ENCODE measurements at regions not wholly inside any gene's neighbourhood (a gene's known extent, or its start where the extent isn't known, plus 50 kb on each side); places are given as distances from the start of the nearest gene placed in this dataset.

DNA sequence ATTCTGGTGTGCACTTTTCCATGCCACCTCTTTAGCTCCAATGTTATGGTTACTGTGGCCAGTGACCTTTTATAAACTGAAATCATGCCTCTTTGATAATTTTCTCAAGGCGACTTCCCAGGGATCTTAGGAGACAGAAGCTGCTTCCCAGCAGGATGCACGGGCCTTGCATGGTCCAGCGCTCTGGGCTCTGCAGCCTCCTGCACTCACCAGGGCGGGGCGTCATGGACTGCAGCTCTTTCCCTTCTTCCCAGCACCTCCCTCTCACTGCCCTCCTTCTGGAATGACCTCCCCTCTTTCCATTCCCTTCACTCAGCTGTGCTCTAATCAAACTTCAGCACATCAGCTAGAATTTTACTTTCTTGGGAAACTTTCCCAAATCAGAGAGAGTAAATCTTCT, 318.3 kb downstream of the IRS2 start:
- H3K9me2 ChIP-seq (ENCODE audit: low read depth, low read length): no peaks in the 10 kb centered on the region
- H3K4me2 ChIP-seq (ENCODE audit: low read length): no peak overlapping the region
- H2AFZ ChIP-seq (ENCODE audit: low read length): no peak overlapping the region
- H4K20me1 ChIP-seq (ENCODE audit: insufficient read depth, low read length): no peaks in the 10 kb centered on the region
- H3K36me3 ChIP-seq (ENCODE audit: insufficient read depth, low read length): no peaks in the 10 kb centered on the region
- no peaks in the 10 kb centered on the region for H3K27me3 ChIP-seq (ENCODE audit: insufficient read depth, low read length)
- H3K4me1 ChIP-seq (ENCODE audit: insufficient read depth, low read length, severe bottlenecking): no peaks in the 10 kb centered on the region
- H3F3A ChIP-seq (ENCODE audit: insufficient read depth, low read length): no peaks in the 10 kb centered on the region
- H3K9me3 ChIP-seq (ENCODE audit: low read length): no peaks in the 10 kb centered on the region
- no peak overlapping the region for H3K9ac ChIP-seq (ENCODE audit: low read length)
- H3K27ac ChIP-seq (ENCODE audit: low read depth, low read length, poor library complexity, severe bottlenecking): no peak overlapping the region
- no peak overlapping the region for H3K4me3 ChIP-seq (ENCODE audit: low read depth, low read length, poor library complexity, severe bottlenecking)
- H3K79me2 ChIP-seq (ENCODE audit: insufficient read depth, low read length): no peaks in the 10 kb centered on the region
- no peak for TF ChIP-seq EZH2 (IDR thresholded peaks at IDR 0.05; ENCODE audit: borderline replicate concordance, low read length)
- TF ChIP-seq, protein P1, sequence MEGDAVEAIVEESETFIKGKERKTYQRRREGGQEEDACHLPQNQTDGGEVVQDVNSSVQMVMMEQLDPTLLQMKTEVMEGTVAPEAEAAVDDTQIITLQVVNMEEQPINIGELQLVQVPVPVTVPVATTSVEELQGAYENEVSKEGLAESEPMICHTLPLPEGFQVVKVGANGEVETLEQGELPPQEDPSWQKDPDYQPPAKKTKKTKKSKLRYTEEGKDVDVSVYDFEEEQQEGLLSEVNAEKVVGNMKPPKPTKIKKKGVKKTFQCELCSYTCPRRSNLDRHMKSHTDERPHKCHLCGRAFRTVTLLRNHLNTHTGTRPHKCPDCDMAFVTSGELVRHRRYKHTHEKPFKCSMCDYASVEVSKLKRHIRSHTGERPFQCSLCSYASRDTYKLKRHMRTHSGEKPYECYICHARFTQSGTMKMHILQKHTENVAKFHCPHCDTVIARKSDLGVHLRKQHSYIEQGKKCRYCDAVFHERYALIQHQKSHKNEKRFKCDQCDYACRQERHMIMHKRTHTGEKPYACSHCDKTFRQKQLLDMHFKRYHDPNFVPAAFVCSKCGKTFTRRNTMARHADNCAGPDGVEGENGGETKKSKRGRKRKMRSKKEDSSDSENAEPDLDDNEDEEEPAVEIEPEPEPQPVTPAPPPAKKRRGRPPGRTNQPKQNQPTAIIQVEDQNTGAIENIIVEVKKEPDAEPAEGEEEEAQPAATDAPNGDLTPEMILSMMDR (IDR thresholded peaks at IDR 0.05; ENCODE audit: low read length): no peak

DNA sequence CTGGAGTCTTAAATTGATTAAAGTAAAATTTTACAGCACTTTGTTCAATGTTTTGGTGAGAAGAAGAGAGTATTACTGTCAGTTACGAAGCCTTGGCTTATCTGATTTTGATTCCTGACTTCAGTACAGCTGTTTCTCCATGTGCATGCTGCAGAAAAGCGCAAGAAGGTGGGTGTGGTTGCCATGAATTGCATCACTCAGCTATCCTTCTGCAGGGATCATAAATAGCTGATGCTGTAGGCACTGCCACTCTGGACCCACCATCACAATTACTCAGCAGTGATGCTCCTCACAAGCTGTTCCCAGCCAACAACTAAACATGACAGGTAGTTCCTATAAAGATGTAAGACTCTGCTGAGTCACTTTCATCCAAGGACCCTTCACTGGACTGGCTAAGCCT, 321.2 kb downstream of the IRS2 start:
- H3K9me3 ChIP-seq (ENCODE audit: low read length): no peaks in the 10 kb centered on the region
- H2AFZ ChIP-seq (ENCODE audit: low read length): no peak overlapping the region
- no peak overlapping the region for H3K4me3 ChIP-seq (ENCODE audit: low read depth, low read length, poor library complexity, severe bottlenecking)
- H3K9me2 ChIP-seq (ENCODE audit: low read depth, low read length): no peaks in the 10 kb centered on the region
- H3K27ac ChIP-seq (ENCODE audit: low read depth, low read length, poor library complexity, severe bottlenecking): no peak overlapping the region
- no peaks in the 10 kb centered on the region for H3F3A ChIP-seq (ENCODE audit: insufficient read depth, low read length)
- H3K9ac ChIP-seq (ENCODE audit: low read length): no peak overlapping the region
- H3K79me2 ChIP-seq (ENCODE audit: insufficient read depth, low read length): no peaks in the 10 kb centered on the region
- no peaks in the 10 kb centered on the region for H3K36me3 ChIP-seq (ENCODE audit: insufficient read depth, low read length)
- TF ChIP-seq EZH2 (IDR thresholded peaks at IDR 0.05; ENCODE audit: borderline replicate concordance, low read length): no peak
- TF ChIP-seq, protein P1 (IDR thresholded peaks at IDR 0.05; ENCODE audit: low read length): no peak
- H4K20me1 ChIP-seq (ENCODE audit: insufficient read depth, low read length): no peaks in the 10 kb centered on the region
- no peaks in the 10 kb centered on the region for H3K4me1 ChIP-seq (ENCODE audit: insufficient read depth, low read length, severe bottlenecking)
- H3K27me3 ChIP-seq (ENCODE audit: insufficient read depth, low read length): no peaks in the 10 kb centered on the region
- H3K4me2 ChIP-seq (ENCODE audit: low read length): no peak overlapping the region

DNA sequence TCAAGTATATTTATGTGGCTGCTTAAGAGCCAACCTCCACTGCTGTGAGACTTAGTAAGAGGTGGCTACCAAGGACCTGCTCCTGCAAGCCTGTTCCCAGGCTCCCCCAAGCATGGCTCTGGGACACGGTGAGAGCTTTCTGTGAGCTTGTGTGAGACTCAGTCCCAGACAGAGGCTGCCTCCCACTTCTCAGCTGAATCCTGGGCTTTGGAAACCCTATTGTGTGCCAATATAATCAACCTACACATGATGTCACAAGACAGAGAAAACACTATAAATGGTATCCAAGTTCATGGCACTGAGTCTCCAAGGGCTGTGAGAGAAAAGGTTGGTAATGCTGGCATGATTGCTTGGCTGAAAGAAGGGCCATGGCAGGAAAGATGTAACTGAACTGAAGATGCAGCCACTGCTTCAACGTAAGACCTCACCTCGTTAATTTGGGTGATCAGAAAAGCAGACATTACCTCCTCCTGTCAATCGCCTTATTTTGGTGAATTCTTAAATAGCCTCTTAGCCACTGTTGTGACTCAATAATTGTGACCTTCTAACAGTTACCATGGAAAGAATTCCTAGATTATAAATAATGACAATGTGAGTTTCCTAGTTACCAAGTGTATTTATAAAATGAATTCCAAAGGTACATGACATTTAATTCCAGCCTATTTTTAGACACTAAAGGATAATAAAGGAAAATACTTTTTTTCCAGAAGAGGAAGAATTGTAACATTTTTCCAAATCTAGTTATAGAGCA, 332.0 kb downstream of the IRS2 start:
- Histone ChIP-seq H3K9me3 (ENCODE audit: low read length) (peaks cover 6% of the 10 kb centered on the region; the same call in 1 of the 2 replicates), H3K4me3 (ENCODE audit: low read depth, low read length, poor library complexity, severe bottlenecking) (no peak overlapping the region), H3K27me3 (ENCODE audit: insufficient read depth, low read length) (no peaks in the 10 kb centered on the region), H3K9ac (ENCODE audit: low read length) (no peak overlapping the region), H3K79me2 (ENCODE audit: insufficient read depth, low read length) (no peaks in the 10 kb centered on the region), H3K36me3 (ENCODE audit: insufficient read depth, low read length) (no peaks in the 10 kb centered on the region), H3F3A (ENCODE audit: insufficient read depth, low read length) (no peaks in the 10 kb centered on the region), H3K9me2 (ENCODE audit: low read depth, low read length) (no peaks in the 10 kb centered on the region; the same call in 1 of the 2 replicates), H3K4me2 (ENCODE audit: low read length) (no peak overlapping the region), H4K20me1 (ENCODE audit: insufficient read depth, low read length) (no peaks in the 10 kb centered on the region), H3K27ac (ENCODE audit: low read depth, low read length, poor library complexity, severe bottlenecking) (no peak overlapping the region), H3K4me1 (ENCODE audit: insufficient read depth, low read length, severe bottlenecking) (no peaks in the 10 kb centered on the region), H2AFZ (ENCODE audit: low read length) (no peak overlapping the region)
- TF ChIP-seq EZH2 (IDR thresholded peaks at IDR 0.05; ENCODE audit: borderline replicate concordance, low read length): no peak
- TF ChIP-seq, protein P1 (IDR thresholded peaks at IDR 0.05; ENCODE audit: low read length): no peak
